CD14-positive monocyte (primary cell): ENCODE measurements at regions not wholly inside any gene's neighbourhood (a gene's known extent, or its start where the extent isn't known, plus 50 kb on each side); places are given as distances from the start of the nearest gene placed in this dataset.

Source experiments
- DNase-seq, 3 donors: peaks; one replicate each; pipeline ENCODE4 v3.0.0-alpha.2; 2011 to 2022
- H2AFZ ChIP-seq: 2 replicates; pipeline ENCODE4 v1.6.0; 2012; ENCODE audit warnings: mild to moderate bottlenecking, low read depth, low read length, inconsistent platforms; ENCODE audit not compliant: insufficient read depth, poor library complexity, severe bottlenecking
- H3K27ac ChIP-seq, 2 donors: 1 replicate in 1 of 2; 2 replicates in 1 of 2; pipeline ENCODE4 v1.5.1; 2012 to 2013; ENCODE audit warnings: low read length in 2 of 2, control low read depth in 1 of 2, inconsistent platforms in 1 of 2, low read depth in 1 of 2, mild to moderate bottlenecking in 1 of 2
- H3K27me3 ChIP-seq, 2 donors: one replicate each; pipeline versions ENCODE4 v1.6.0 to v1.6.1; 2011 to 2013; ENCODE audit warnings: low read length in 2 of 2; ENCODE audit not compliant: control insufficient read depth in 2 of 2, insufficient read depth in 2 of 2
- H3K36me3 ChIP-seq, 2 donors: replicated peaks in 1 of 2; 1 replicate in 1 of 2; 2 replicates in 1 of 2; pipeline versions ENCODE4 v1.5.1 to v1.6.1; 2012 to 2013; ENCODE audit warnings: low read length in 2 of 2, control low read depth in 1 of 2, inconsistent platforms in 1 of 2, mild to moderate bottlenecking in 1 of 2; ENCODE audit not compliant: insufficient read depth in 2 of 2, control insufficient read depth in 1 of 2
- H3K4me1 ChIP-seq, 2 donors: 1 replicate in 1 of 2; 2 replicates in 1 of 2; pipeline versions ENCODE4 v1.5.1 to v1.6.1; 2012 to 2013; ENCODE audit warnings: low read length in 2 of 2, control low read depth in 1 of 2, inconsistent platforms in 1 of 2, mild to moderate bottlenecking in 1 of 2, moderate library complexity in 1 of 2; ENCODE audit not compliant: insufficient read depth in 2 of 2, control insufficient read depth in 1 of 2
- H3K4me2 ChIP-seq: replicated peaks from 2 replicates; pipeline ENCODE3; 2012; ENCODE audit warnings: low read length, moderate library complexity, mild to moderate bottlenecking; ENCODE audit not compliant: poor library complexity, severe bottlenecking; ENCODE audit errors: extremely low read depth
- H3K4me3 ChIP-seq, 3 experiments: fragments of 200-600 bp in 1 of 3; sonication (generic) in 1 of 3; replicated peaks in 1 of 3; 1 replicate in 2 of 3; 2 replicates in 1 of 3; pipeline ENCODE4 v1.5.1; 2011 to 2013; ENCODE audit warnings: low read length in 3 of 3, mild to moderate bottlenecking in 3 of 3, control low read depth in 2 of 3, low read depth in 2 of 3, inconsistent platforms in 1 of 3, moderate library complexity in 1 of 3
- H3K79me2 ChIP-seq: 2 replicates; pipeline ENCODE4 v1.6.0; 2012; ENCODE audit warnings: mild to moderate bottlenecking, control low read depth, inconsistent platforms, low read length, moderate library complexity; ENCODE audit not compliant: insufficient read depth
- H3K9ac ChIP-seq: 2 replicates; pipeline ENCODE4 v1.6.0; 2017; ENCODE audit warnings: low read length, mild to moderate bottlenecking; ENCODE audit not compliant: insufficient read depth, poor library complexity, severe bottlenecking
- H3K9me3 ChIP-seq, 2 donors: replicated peaks in 1 of 2; 1 replicate in 1 of 2; 2 replicates in 1 of 2; pipeline versions ENCODE4 v1.5.1 to v1.6.1; 2012 to 2013; ENCODE audit warnings: low read length in 2 of 2, control low read depth in 1 of 2; ENCODE audit not compliant: control insufficient read depth in 1 of 2, insufficient read depth in 1 of 2
- H4K20me1 ChIP-seq: 2 replicates; pipeline ENCODE4 v1.6.0; 2012; ENCODE audit warnings: mild to moderate bottlenecking, low read length, control low read depth, moderate library complexity; ENCODE audit not compliant: insufficient read depth
- H3K27ac Mint-ChIP-seq, 7 donors: one replicate each; pipeline ENCODE4 v1.8.0; 2020; ENCODE audit warnings: mild to moderate bottlenecking in 7 of 7, mixed read lengths in 7 of 7, moderate library complexity in 6 of 7, inconsistent platforms in 2 of 7
- H3K27me3 Mint-ChIP-seq, 3 donors: one replicate each; pipeline ENCODE4 v1.8.0; 2021 to 2022; ENCODE audit warnings: low read depth in 3 of 3, mild to moderate bottlenecking in 3 of 3, mixed read lengths in 3 of 3, moderate library complexity in 3 of 3, inconsistent platforms in 1 of 3
- H3K36me3 Mint-ChIP-seq, 2 donors: one replicate each; pipeline ENCODE4 v1.8.0; 2020; ENCODE audit warnings: mixed read lengths in 2 of 2, inconsistent platforms in 1 of 2, mild to moderate bottlenecking in 1 of 2
- H3K4me1 Mint-ChIP-seq: one replicate; pipeline ENCODE4 v1.8.0; 2020; ENCODE audit warnings: mild to moderate bottlenecking, mixed read lengths
- H3K4me3 Mint-ChIP-seq, 2 donors: one replicate each; pipeline ENCODE4 v1.8.0; 2020; ENCODE audit warnings: mild to moderate bottlenecking in 2 of 2, mixed read lengths in 2 of 2, moderate library complexity in 1 of 2
- H3K9me3 Mint-ChIP-seq, 7 donors: one replicate each; pipeline ENCODE4 v1.8.0; 2020 to 2022; ENCODE audit warnings: mixed read lengths in 7 of 7, mild to moderate bottlenecking in 6 of 7, moderate library complexity in 6 of 7, inconsistent platforms in 2 of 7
- WGBS: methylation state at CpG from one replicate; pipeline ENCODE4 v1.1.5; 2013; ENCODE audit warnings: missing lambda C conversion rate; ENCODE audit not compliant: insufficient coverage; 5-methylcytosine and 5-hydroxymethylcytosine counted together
- intact Hi-C, 2 donors: fragments of 100-400 bp; cut with micrococcal nuclease; formaldehyde crosslinking; loops; one replicate each; pipeline versions ENCODE4 v1.15.0 to v1.15.1; 2023
- TF ChIP-seq, protein P1 (sequence below): fragments of 200-600 bp; IDR thresholded peaks from one replicate; pipeline ENCODE4 v1.8.0; 2022; ENCODE audit warnings: antibody characterized with exemption, mild to moderate bottlenecking

DNA sequence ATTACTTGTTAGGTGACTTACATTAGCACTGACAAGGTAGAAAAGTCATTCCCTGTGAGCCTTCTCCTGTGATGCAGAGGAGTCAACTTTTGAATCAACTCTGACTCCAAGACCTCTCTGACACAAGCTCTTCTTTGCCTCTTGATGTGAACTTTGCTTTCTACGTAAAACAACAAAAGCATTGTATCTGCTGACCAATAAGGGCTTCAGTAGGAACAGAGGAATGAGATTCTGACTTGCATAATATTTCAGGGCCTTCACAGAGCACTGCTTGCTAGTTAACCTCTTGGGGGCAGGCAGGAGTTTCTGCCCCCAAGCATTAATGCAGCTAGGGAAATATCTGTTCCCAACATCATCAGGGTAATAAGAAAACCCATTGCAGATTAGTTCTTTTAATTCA lies 791.5 kb downstream of the BCL11A start:
- Histone ChIP-seq H3K27ac (no peak overlapping the region), H3K9ac (no peak overlapping the region), H3K9me3 (no peaks in the 10 kb centered on the region), H2AFZ (no peak overlapping the region), H3K4me3 (no peak overlapping the region), H3K36me3 (no peaks in the 10 kb centered on the region), H3K4me1 (no peaks in the 10 kb centered on the region), H3K4me2 (no peak overlapping the region), H4K20me1 (no peaks in the 10 kb centered on the region), H3K27me3 (no peaks in the 10 kb centered on the region), H3K79me2 (no peaks in the 10 kb centered on the region)
- H3K4me3 Mint-ChIP-seq: no peak overlapping the region
- H3K27ac Mint-ChIP-seq: no peak overlapping the region
- H3K36me3 Mint-ChIP-seq: no peaks in the 10 kb centered on the region
- WGBS: no CpG with 5 or more reads among the region's 1 CpG
- TF ChIP-seq, protein P1, sequence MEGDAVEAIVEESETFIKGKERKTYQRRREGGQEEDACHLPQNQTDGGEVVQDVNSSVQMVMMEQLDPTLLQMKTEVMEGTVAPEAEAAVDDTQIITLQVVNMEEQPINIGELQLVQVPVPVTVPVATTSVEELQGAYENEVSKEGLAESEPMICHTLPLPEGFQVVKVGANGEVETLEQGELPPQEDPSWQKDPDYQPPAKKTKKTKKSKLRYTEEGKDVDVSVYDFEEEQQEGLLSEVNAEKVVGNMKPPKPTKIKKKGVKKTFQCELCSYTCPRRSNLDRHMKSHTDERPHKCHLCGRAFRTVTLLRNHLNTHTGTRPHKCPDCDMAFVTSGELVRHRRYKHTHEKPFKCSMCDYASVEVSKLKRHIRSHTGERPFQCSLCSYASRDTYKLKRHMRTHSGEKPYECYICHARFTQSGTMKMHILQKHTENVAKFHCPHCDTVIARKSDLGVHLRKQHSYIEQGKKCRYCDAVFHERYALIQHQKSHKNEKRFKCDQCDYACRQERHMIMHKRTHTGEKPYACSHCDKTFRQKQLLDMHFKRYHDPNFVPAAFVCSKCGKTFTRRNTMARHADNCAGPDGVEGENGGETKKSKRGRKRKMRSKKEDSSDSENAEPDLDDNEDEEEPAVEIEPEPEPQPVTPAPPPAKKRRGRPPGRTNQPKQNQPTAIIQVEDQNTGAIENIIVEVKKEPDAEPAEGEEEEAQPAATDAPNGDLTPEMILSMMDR: no peak
- H3K27me3 Mint-ChIP-seq: peaks cover 0 to 5% (median 0%) of the 10 kb centered on the region in 3 donors
- peaks cover 0 to 3% (median 0%) of the 10 kb centered on the region in 7 donors for H3K9me3 Mint-ChIP-seq
- intact Hi-C loops: no loop called here
- H3K4me1 Mint-ChIP-seq: no peaks in the 10 kb centered on the region
- no peak for DNase-seq

DNA sequence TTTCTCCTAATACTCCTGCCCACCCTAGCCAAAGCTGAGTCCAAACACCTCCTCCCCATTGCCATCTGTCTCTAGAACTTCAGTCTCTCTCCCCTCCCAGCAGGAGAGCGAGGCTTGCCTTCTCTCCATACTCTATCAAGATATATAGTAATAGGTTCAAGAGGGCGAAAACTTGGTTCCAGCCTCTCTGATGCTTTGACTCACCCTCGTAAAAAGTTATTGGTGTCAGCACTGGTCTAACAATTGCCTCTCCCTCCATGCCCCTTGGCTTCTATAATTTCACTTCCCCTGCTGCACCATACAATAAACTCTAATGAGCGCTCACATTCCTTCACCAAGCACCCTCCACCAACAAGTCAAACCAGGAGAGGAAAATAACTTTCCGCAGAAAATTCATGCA lies 797.3 kb downstream of the BCL11A start:
- peaks cover 12% of the 10 kb centered on the region in 2 donors for H3K4me1 ChIP-seq
- no peak overlapping the region for H3K27ac ChIP-seq
- no peak overlapping the region for H3K9ac ChIP-seq
- Mint-ChIP-seq H3K36me3 (no peaks in the 10 kb centered on the region), H3K27me3 (peaks cover 1 to 4% (median 1%) of the 10 kb centered on the region in 3 donors), H3K4me1 (peaks cover 16% of the 10 kb centered on the region), H3K4me3 (no peak overlapping the region), H3K27ac (peak overlapping the region in 1 of 7 donors; percentile 25), H3K9me3 (peaks cover 0 to 6% (median 2%) of the 10 kb centered on the region in 7 donors)
- 78% methylated on average over 2 of the region's 5 CpGs for WGBS
- H2AFZ ChIP-seq: no peak overlapping the region
- no peaks in the 10 kb centered on the region for H3K9me3 ChIP-seq
- H4K20me1 ChIP-seq: no peaks in the 10 kb centered on the region
- no peak overlapping the region for H3K4me2 ChIP-seq
- H3K79me2 ChIP-seq: no peaks in the 10 kb centered on the region
- H3K4me3 ChIP-seq: no peak overlapping the region
- no peaks in the 10 kb centered on the region for H3K27me3 ChIP-seq
- intact Hi-C loops: no loop called here
- TF ChIP-seq, protein P1: no peak
- DNase-seq: no peak
- no peaks in the 10 kb centered on the region for H3K36me3 ChIP-seq
